Heart right ventricle (tissue), 16 donors: ENCODE measurements at regions not wholly inside any gene's neighbourhood (a gene's known extent, or its start where the extent isn't known, plus 50 kb on each side); places are given as distances from the start of the nearest gene placed in this dataset.
A peak's percentile ranks its signal among the peaks of the same experiment; 100 is the strongest.

Experiments
- ATAC-seq, 8 donors: fragments of 200-7000 bp; cut with Tn5 transposase; one replicate each; pipeline ENCODE4 v1.9.1; 2020; ENCODE audit warnings: mild to moderate bottlenecking in 8 of 8, moderate library complexity in 8 of 8, moderate number of reproducible peaks in 1 of 8
- DNase-seq, 2 donors: peaks; one replicate each; pipeline ENCODE4 v3.0.0-alpha.2; 2020
- H3K27ac ChIP-seq, 10 donors: fragments of 200-600 bp; sonication (generic) in 2 of 10; one replicate each; pipeline versions ENCODE4 v1.5.0 to v1.8.0; 2020 to 2022; ENCODE audit warnings: mild to moderate bottlenecking in 3 of 10
- H3K27me3 ChIP-seq, 7 donors: fragments of 200-600 bp; one replicate each; pipeline ENCODE4 v1.8.0; 2021 to 2022; ENCODE audit warnings: mild to moderate bottlenecking in 2 of 7
- H3K36me3 ChIP-seq, 9 donors: fragments of 200-600 bp; sonication (generic) in 1 of 9; one replicate each; pipeline versions ENCODE4 v1.5.0 to v1.8.0; 2020 to 2022; ENCODE audit warnings: mild to moderate bottlenecking in 2 of 9
- H3K4me1 ChIP-seq, 9 donors: fragments of 200-600 bp; sonication (generic) in 1 of 9; one replicate each; pipeline versions ENCODE4 v1.5.0 to v1.8.0; 2020 to 2022; ENCODE audit warnings: mild to moderate bottlenecking in 4 of 9
- H3K4me3 ChIP-seq, 10 donors: fragments of 200-600 bp; sonication (generic) in 2 of 10; one replicate each; pipeline versions ENCODE4 v1.5.0 to v1.8.0; 2020 to 2022; ENCODE audit warnings: mild to moderate bottlenecking in 7 of 10, moderate library complexity in 2 of 10
- H3K9me3 ChIP-seq, 11 donors: fragments of 200-600 bp in 10 of 11; sonication (generic) in 2 of 11; one replicate each; pipeline versions ENCODE4 v1.5.0 to v1.8.0; 2013 to 2022; ENCODE audit warnings: mild to moderate bottlenecking in 2 of 11, control low read depth in 1 of 11, moderate library complexity in 1 of 11
- WGBS, 2 donors: extraction: QIAGEN DNeasy Blood & Tissue Kit; methylation state at CpG; one replicate each; pipeline ENCODE4 v1.1.7; 2013; ENCODE audit warnings: inconsistent platforms in 1 of 2; 5-methylcytosine and 5-hydroxymethylcytosine counted together
- intact Hi-C, 10 donors: fragments of 100-400 bp; cut with DNase I; formaldehyde crosslinking; loops; one replicate each; pipeline versions ENCODE4 v1.11.1 to v1.14.2; 2022
- TF ChIP-seq, protein P1 (sequence below), 9 donors: fragments of 200-600 bp; sonication (generic) in 2 of 9; IDR thresholded peaks; one replicate each; pipeline versions ENCODE4 v1.5.0 to v1.8.0; 2021 to 2022; ENCODE audit warnings: antibody characterized with exemption in 9 of 9, mild to moderate bottlenecking in 5 of 9, moderate library complexity in 1 of 9
- donor health status: Arrhythmogenic right ventricular cardiomyopathy.
- donor health status: ischemic (EF 13 %, LVEDD 7.1; RV severe dilation, severe dysfunction).
- donor health status: healthy with polysubstance abuse.
- donor health status: DM: no; HTN: yes; CAD: no.
- donor health status: DM: no; HTN: no; CAD: no.
- donor health status: ischemic (EF 25% LVEDD 6.9; RV normal size, moderate dysfunction).
- donor health status: ischemic (EF 25% LVEDD 5.7; RV mildly dilated, moderate dysfunction).
- donor health status: healthy.
- donor health status: DM: yes; HTN: yes; CAD: no.
- donor health status: Ischemic cardiomyopathy.
- donor health status: ischemic (EF 35%, LVEDD 5.7; RV mildly dilated, moderate dysfunction).
- donor health status: nonischemic (EF 11% LVEDD 7.7; RV severe dilation, severe dysfunction).
- donor health status: DM: yes; HTN: yes; CAD: no.
- donor health status: PGD.
- donor health status: ischemic (EF 29% LVEDD 5.4; RV normal size, mild dysfunction).
- donor health status: nonischemic (EF 23%, LVEDD 6.1; RV moderate dilation, normal function).

DNA sequence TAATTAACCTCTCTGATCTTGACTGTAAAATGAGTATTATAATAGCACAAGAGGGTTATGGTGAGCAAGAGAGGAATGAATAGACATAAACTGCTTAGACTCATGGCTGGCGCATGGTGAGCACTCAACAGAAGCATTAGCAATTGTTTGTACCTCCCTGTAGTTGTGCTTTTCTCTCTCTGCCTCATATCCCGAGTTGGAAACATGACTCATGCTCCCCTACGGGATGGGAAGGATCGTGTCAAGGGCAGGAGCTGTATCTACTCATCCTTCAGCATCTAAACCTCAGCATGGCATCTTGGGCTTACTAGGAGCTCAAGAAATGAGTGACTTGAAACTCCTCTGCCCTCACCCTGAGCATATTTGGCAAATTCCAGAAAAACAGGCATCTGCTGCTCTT is 299.6 kb downstream of the MAP2K4 start:
- H3K27ac ChIP-seq: no peak overlapping the region

DNA sequence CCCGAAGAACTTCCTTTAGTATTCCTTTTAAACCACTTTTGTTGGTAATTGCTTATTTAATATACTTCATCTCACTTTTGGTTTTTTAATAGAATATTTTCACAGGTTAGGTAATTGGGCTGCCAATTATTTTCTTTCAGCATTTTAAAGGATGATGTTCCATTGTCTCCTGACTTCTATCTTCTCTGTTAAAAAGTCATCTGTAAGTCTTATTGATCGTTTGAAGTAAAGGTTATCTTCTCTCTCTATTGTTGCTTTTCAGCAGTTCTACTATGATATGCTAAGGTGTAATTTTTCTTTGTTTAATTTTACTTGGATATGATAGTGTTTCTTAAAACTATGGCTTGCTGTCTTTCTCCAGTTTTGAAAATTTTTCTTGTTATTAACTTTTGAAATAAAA is 307.5 kb downstream of the MAP2K4 start:
- no peak for ATAC-seq

More for the DNA sequence above, 299.6 kb downstream of the MAP2K4 start:
- Histone ChIP-seq H3K4me3 (no peak overlapping the region), H3K4me1 (peaks cover 0 to 12% (median 0%) of the 10 kb centered on the region in 9 donors), H3K27me3 (no peaks in the 10 kb centered on the region), H3K36me3 (no peaks in the 10 kb centered on the region), H3K9me3 (peaks cover 0 to 4% (median 0%) of the 10 kb centered on the region in 11 donors)
- ATAC-seq (peak in 2 of 8 donors; percentile 57 to 61), DNase-seq (no peak)
- TF ChIP-seq, protein P1, sequence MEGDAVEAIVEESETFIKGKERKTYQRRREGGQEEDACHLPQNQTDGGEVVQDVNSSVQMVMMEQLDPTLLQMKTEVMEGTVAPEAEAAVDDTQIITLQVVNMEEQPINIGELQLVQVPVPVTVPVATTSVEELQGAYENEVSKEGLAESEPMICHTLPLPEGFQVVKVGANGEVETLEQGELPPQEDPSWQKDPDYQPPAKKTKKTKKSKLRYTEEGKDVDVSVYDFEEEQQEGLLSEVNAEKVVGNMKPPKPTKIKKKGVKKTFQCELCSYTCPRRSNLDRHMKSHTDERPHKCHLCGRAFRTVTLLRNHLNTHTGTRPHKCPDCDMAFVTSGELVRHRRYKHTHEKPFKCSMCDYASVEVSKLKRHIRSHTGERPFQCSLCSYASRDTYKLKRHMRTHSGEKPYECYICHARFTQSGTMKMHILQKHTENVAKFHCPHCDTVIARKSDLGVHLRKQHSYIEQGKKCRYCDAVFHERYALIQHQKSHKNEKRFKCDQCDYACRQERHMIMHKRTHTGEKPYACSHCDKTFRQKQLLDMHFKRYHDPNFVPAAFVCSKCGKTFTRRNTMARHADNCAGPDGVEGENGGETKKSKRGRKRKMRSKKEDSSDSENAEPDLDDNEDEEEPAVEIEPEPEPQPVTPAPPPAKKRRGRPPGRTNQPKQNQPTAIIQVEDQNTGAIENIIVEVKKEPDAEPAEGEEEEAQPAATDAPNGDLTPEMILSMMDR (IDR thresholded peaks at IDR 0.05): no peak
- 67 to 77% methylated on average over 4 of the region's 4 CpGs for WGBS, 2 donors
- intact Hi-C loops: no loop called here

DNA sequence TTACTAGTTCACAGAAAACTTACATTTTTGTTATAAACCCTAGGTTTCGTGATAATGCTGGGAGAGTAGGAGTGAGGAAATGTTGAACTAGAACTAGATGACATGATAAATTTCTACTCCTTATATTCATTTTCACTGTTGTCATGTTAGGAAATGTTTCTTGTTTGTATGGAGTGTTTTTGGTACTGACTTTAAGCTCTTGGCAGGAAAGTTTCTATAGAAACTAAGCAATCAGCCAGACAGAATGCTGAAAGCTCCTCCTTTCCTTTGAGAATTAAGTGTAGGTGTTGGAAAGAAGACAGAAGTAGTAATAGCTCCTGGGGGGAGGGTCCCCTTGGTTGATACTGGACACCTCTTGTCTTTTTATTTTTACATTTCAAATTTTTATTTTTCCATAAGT is 309.8 kb downstream of the MAP2K4 start:
- ATAC-seq: no peak
- TF ChIP-seq, protein P1 (IDR thresholded peaks at IDR 0.05): no peak
- H3K4me1 ChIP-seq: no peaks in the 10 kb centered on the region
- H3K4me3 ChIP-seq: no peak overlapping the region
- H3K27ac ChIP-seq: no peak overlapping the region
- H3K9me3 ChIP-seq: peaks cover 0 to 40% (median 14%) of the 10 kb centered on the region in 11 donors
- 78 to 81% methylated on average over 1 of the region's 1 CpG for WGBS, 2 donors
- intact Hi-C loops: no loop called here
- H3K36me3 ChIP-seq: no peaks in the 10 kb centered on the region
- no peak for DNase-seq
- H3K27me3 ChIP-seq: no peaks in the 10 kb centered on the region

More for the DNA sequence above, 307.5 kb downstream of the MAP2K4 start:
- Histone ChIP-seq H3K36me3 (no peaks in the 10 kb centered on the region), H3K9me3 (peaks cover 0 to 40% (median 14%) of the 10 kb centered on the region in 11 donors), H3K27ac (no peak overlapping the region), H3K27me3 (no peaks in the 10 kb centered on the region), H3K4me1 (no peaks in the 10 kb centered on the region), H3K4me3 (no peak overlapping the region)
- WGBS, 2 donors: 85 to 86% methylated on average over 2 of the region's 2 CpGs
- no peak for DNase-seq
- intact Hi-C loops: no loop called here
- TF ChIP-seq, protein P1 (IDR thresholded peaks at IDR 0.05): no peak

DNA sequence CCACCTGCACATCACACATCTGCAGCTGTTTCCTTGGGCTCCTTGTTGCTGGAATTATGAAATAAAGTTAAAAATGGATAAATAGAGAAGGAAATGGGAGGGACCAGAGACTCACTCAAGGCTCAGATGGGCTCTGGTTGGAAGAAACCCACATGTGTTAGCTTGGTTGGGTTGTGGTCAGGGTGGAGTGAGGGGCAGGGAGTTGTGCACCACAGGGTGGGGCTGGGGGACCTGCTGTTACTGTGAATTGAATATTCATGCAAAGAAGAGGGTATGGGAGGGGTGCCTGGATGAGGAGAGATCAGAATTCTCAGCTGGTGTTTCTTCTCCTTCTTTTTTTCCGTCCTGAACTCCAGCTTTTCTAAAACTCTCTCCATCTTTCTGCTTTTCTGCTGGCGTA is 320.7 kb downstream of the MAP2K4 start:
- H3K4me3 ChIP-seq: no peak overlapping the region
- intact Hi-C loops: no loop called here
- no peaks in the 10 kb centered on the region for H3K4me1 ChIP-seq
- no peaks in the 10 kb centered on the region for H3K36me3 ChIP-seq
- TF ChIP-seq, protein P1 (IDR thresholded peaks at IDR 0.05): no peak
- no peak for ATAC-seq
- H3K27me3 ChIP-seq: no peaks in the 10 kb centered on the region
- no peak overlapping the region for H3K27ac ChIP-seq
- 80 to 91% methylated on average over 2 of the region's 2 CpGs for WGBS, 2 donors
- no peak for DNase-seq
- H3K9me3 ChIP-seq: no peaks in the 10 kb centered on the region
